ENCODE measurements at regions not wholly inside any gene's neighbourhood (a gene's known extent, or its start where the extent isn't known, plus 50 kb on each side); places are given as distances from the start of the nearest gene placed in this dataset.

- no peaks in the 10 kb centered on the region for H3K27me3 ChIP-seq (ENCODE audit: control insufficient read depth in 5 of 5, insufficient read depth in 4 of 5, low read length in 5 of 5)
- peaks cover 0 to 5% (median 0%) of the 10 kb centered on the region in 5 donors for H3K9me3 ChIP-seq (ENCODE audit: control insufficient read depth in 5 of 5, low read length in 5 of 5)
- no peak overlapping the region for H3K9ac ChIP-seq (ENCODE audit: low read length in 5 of 5)
- no peak overlapping the region for H3K4me3 ChIP-seq (ENCODE audit: low read depth in 1 of 5, low read length in 5 of 5)
- no peaks in the 10 kb centered on the region for H3K36me3 ChIP-seq (ENCODE audit: control insufficient read depth in 5 of 5, insufficient read depth in 5 of 5, low read length in 5 of 5)
- H3K27ac ChIP-seq (ENCODE audit: low read depth, low read length) = no peak overlapping the region
- H3K4me1 ChIP-seq (ENCODE audit: control insufficient read depth in 5 of 5, insufficient read depth in 5 of 5, low read length in 5 of 5) = peaks cover 0 to 3% (median 0%) of the 10 kb centered on the region in 5 donors
Observed at GRCh38 chr2:217207699-217208010, 347.8 kb upstream of the TNP1 start.

- Histone ChIP-seq H3K4me3 (ENCODE audit: low read depth in 1 of 5, low read length in 5 of 5) (no peak overlapping the region), H3K27me3 (ENCODE audit: control insufficient read depth in 5 of 5, insufficient read depth in 4 of 5, low read length in 5 of 5) (no peaks in the 10 kb centered on the region), H3K36me3 (ENCODE audit: control insufficient read depth in 5 of 5, insufficient read depth in 5 of 5, low read length in 5 of 5) (no peaks in the 10 kb centered on the region), H3K9ac (ENCODE audit: low read length in 5 of 5) (no peak overlapping the region), H3K4me1 (ENCODE audit: control insufficient read depth in 5 of 5, insufficient read depth in 5 of 5, low read length in 5 of 5) (peaks cover 0 to 3% (median 0%) of the 10 kb centered on the region in 5 donors), H3K27ac (ENCODE audit: low read depth, low read length) (no peak overlapping the region), H3K9me3 (ENCODE audit: control insufficient read depth in 5 of 5, low read length in 5 of 5) (peaks cover 0 to 5% (median 0%) of the 10 kb centered on the region in 5 donors)
Observed at GRCh38 chr2:217206907-217207698, 347.2 kb upstream of the TNP1 start.

- H3K36me3 ChIP-seq (ENCODE audit: control insufficient read depth in 5 of 5, insufficient read depth in 5 of 5, low read length in 5 of 5) = no peaks in the 10 kb centered on the region
- H3K9me3 ChIP-seq (ENCODE audit: control insufficient read depth in 5 of 5, low read length in 5 of 5) = peaks cover 0 to 5% (median 0%) of the 10 kb centered on the region in 5 donors
- no peaks in the 10 kb centered on the region for H3K27me3 ChIP-seq (ENCODE audit: control insufficient read depth in 5 of 5, insufficient read depth in 4 of 5, low read length in 5 of 5)
- no peak overlapping the region for H3K4me3 ChIP-seq (ENCODE audit: low read depth in 1 of 5, low read length in 5 of 5)
- peaks cover 0 to 3% (median 0%) of the 10 kb centered on the region in 5 donors for H3K4me1 ChIP-seq (ENCODE audit: control insufficient read depth in 5 of 5, insufficient read depth in 5 of 5, low read length in 5 of 5)
- H3K9ac ChIP-seq (ENCODE audit: low read length in 5 of 5) = no peak overlapping the region
- no peak overlapping the region for H3K27ac ChIP-seq (ENCODE audit: low read depth, low read length)
Observed at GRCh38 chr2:217206016-217206725, 346.3 kb upstream of the TNP1 start.

- Histone ChIP-seq H3K4me1 (ENCODE audit: control insufficient read depth in 5 of 5, insufficient read depth in 5 of 5, low read length in 5 of 5) (peaks cover 0 to 3% (median 0%) of the 10 kb centered on the region in 5 donors), H3K36me3 (ENCODE audit: control insufficient read depth in 5 of 5, insufficient read depth in 5 of 5, low read length in 5 of 5) (no peaks in the 10 kb centered on the region), H3K9ac (ENCODE audit: low read length in 5 of 5) (no peak overlapping the region), H3K27me3 (ENCODE audit: control insufficient read depth in 5 of 5, insufficient read depth in 4 of 5, low read length in 5 of 5) (no peaks in the 10 kb centered on the region), H3K9me3 (ENCODE audit: control insufficient read depth in 5 of 5, low read length in 5 of 5) (peaks cover 0 to 5% (median 0%) of the 10 kb centered on the region in 5 donors), H3K4me3 (ENCODE audit: low read depth in 1 of 5, low read length in 5 of 5) (no peak overlapping the region), H3K27ac (ENCODE audit: low read depth, low read length) (no peak overlapping the region)
Observed at GRCh38 chr2:217204358-217204757, 344.5 kb upstream of the TNP1 start.

GRCh38 chr2:217203086-217203485 is 343.2 kb upstream of the TNP1 start:
- Histone ChIP-seq H3K4me3 (ENCODE audit: low read depth in 1 of 5, low read length in 5 of 5) (no peak overlapping the region), H3K27ac (ENCODE audit: low read depth, low read length) (no peak overlapping the region), H3K4me1 (ENCODE audit: control insufficient read depth in 5 of 5, insufficient read depth in 5 of 5, low read length in 5 of 5) (peaks cover 0 to 3% (median 0%) of the 10 kb centered on the region in 5 donors), H3K9ac (ENCODE audit: low read length in 5 of 5) (no peak overlapping the region), H3K36me3 (ENCODE audit: control insufficient read depth in 5 of 5, insufficient read depth in 5 of 5, low read length in 5 of 5) (no peaks in the 10 kb centered on the region), H3K27me3 (ENCODE audit: control insufficient read depth in 5 of 5, insufficient read depth in 4 of 5, low read length in 5 of 5) (no peaks in the 10 kb centered on the region), H3K9me3 (ENCODE audit: control insufficient read depth in 5 of 5, low read length in 5 of 5) (peaks cover 0 to 5% (median 0%) of the 10 kb centered on the region in 5 donors)

GRCh38 chr2:217199255-217199630 is 339.4 kb upstream of the TNP1 start:
- H3K9ac ChIP-seq (ENCODE audit: low read length in 5 of 5) = no peak overlapping the region
- H3K36me3 ChIP-seq (ENCODE audit: control insufficient read depth in 5 of 5, insufficient read depth in 5 of 5, low read length in 5 of 5) = no peaks in the 10 kb centered on the region
- no peaks in the 10 kb centered on the region for H3K27me3 ChIP-seq (ENCODE audit: control insufficient read depth in 5 of 5, insufficient read depth in 4 of 5, low read length in 5 of 5)
- peaks cover 0 to 14% (median 9%) of the 10 kb centered on the region in 5 donors for H3K9me3 ChIP-seq (ENCODE audit: control insufficient read depth in 5 of 5, low read length in 5 of 5)
- H3K4me3 ChIP-seq (ENCODE audit: low read depth in 1 of 5, low read length in 5 of 5) = no peak overlapping the region
- H3K27ac ChIP-seq (ENCODE audit: low read depth, low read length) = no peak overlapping the region
- peaks cover 0 to 3% (median 0%) of the 10 kb centered on the region in 5 donors for H3K4me1 ChIP-seq (ENCODE audit: control insufficient read depth in 5 of 5, insufficient read depth in 5 of 5, low read length in 5 of 5)

- H3K4me1 ChIP-seq (ENCODE audit: control insufficient read depth in 5 of 5, insufficient read depth in 5 of 5, low read length in 5 of 5) = no peaks in the 10 kb centered on the region
- no peak overlapping the region for H3K27ac ChIP-seq (ENCODE audit: low read depth, low read length)
- no peaks in the 10 kb centered on the region for H3K27me3 ChIP-seq (ENCODE audit: control insufficient read depth in 5 of 5, insufficient read depth in 4 of 5, low read length in 5 of 5)
- no peaks in the 10 kb centered on the region for H3K36me3 ChIP-seq (ENCODE audit: control insufficient read depth in 5 of 5, insufficient read depth in 5 of 5, low read length in 5 of 5)
- no peak overlapping the region for H3K9ac ChIP-seq (ENCODE audit: low read length in 5 of 5)
- no peak overlapping the region for H3K4me3 ChIP-seq (ENCODE audit: low read depth in 1 of 5, low read length in 5 of 5)
- peaks cover 0 to 10% (median 9%) of the 10 kb centered on the region in 5 donors for H3K9me3 ChIP-seq (ENCODE audit: control insufficient read depth in 5 of 5, low read length in 5 of 5)
Observed at GRCh38 chr2:217195658-217196446, 336.0 kb upstream of the TNP1 start.

- Histone ChIP-seq H3K27ac (ENCODE audit: low read depth, low read length) (no peak overlapping the region), H3K9me3 (ENCODE audit: control insufficient read depth in 5 of 5, low read length in 5 of 5) (peaks cover 0 to 10% (median 9%) of the 10 kb centered on the region in 5 donors), H3K36me3 (ENCODE audit: control insufficient read depth in 5 of 5, insufficient read depth in 5 of 5, low read length in 5 of 5) (no peaks in the 10 kb centered on the region), H3K4me1 (ENCODE audit: control insufficient read depth in 5 of 5, insufficient read depth in 5 of 5, low read length in 5 of 5) (no peaks in the 10 kb centered on the region), H3K9ac (ENCODE audit: low read length in 5 of 5) (no peak overlapping the region), H3K4me3 (ENCODE audit: low read depth in 1 of 5, low read length in 5 of 5) (no peak overlapping the region), H3K27me3 (ENCODE audit: control insufficient read depth in 5 of 5, insufficient read depth in 4 of 5, low read length in 5 of 5) (no peaks in the 10 kb centered on the region)
Observed at GRCh38 chr2:217195016-217195415, 335.2 kb upstream of the TNP1 start.

- Histone ChIP-seq H3K4me3 (ENCODE audit: low read depth in 1 of 5, low read length in 5 of 5) (no peak overlapping the region), H3K27ac (ENCODE audit: low read depth, low read length) (no peak overlapping the region), H3K9me3 (ENCODE audit: control insufficient read depth in 5 of 5, low read length in 5 of 5) (peaks cover 0 to 10% (median 9%) of the 10 kb centered on the region in 5 donors), H3K27me3 (ENCODE audit: control insufficient read depth in 5 of 5, insufficient read depth in 4 of 5, low read length in 5 of 5) (no peaks in the 10 kb centered on the region), H3K9ac (ENCODE audit: low read length in 5 of 5) (no peak overlapping the region), H3K36me3 (ENCODE audit: control insufficient read depth in 5 of 5, insufficient read depth in 5 of 5, low read length in 5 of 5) (no peaks in the 10 kb centered on the region), H3K4me1 (ENCODE audit: control insufficient read depth in 5 of 5, insufficient read depth in 5 of 5, low read length in 5 of 5) (peaks cover 0 to 4% (median 0%) of the 10 kb centered on the region in 5 donors)
Observed at GRCh38 chr2:217193431-217194340, 333.8 kb upstream of the TNP1 start.
